Nephron (organoid): ENCODE measurements at regions not wholly inside any gene's neighbourhood (a gene's known extent, or its start where the extent isn't known, plus 50 kb on each side); places are given as distances from the start of the nearest gene placed in this dataset.

ENCODE experiments used
- H3K27ac Mint-ChIP-seq, 3 experiments: 2 replicates each; pipeline ENCODE4 v1.8.0; 2020; ENCODE audit warnings: mixed read lengths in 3 of 3, mild to moderate bottlenecking in 2 of 3, moderate library complexity in 1 of 3
- H3K27me3 Mint-ChIP-seq: 2 replicates; pipeline ENCODE4 v1.8.0; 2021; ENCODE audit warnings: low read depth, mild to moderate bottlenecking, moderate library complexity, mixed read lengths
- H3K36me3 Mint-ChIP-seq: 2 replicates; pipeline ENCODE4 v1.8.0; 2020; ENCODE audit warnings: low read depth, mixed read lengths
- H3K4me1 Mint-ChIP-seq: 2 replicates; pipeline ENCODE4 v1.8.0; 2020; ENCODE audit warnings: mixed read lengths
- H3K4me3 Mint-ChIP-seq, 3 experiments: 2 replicates each; pipeline ENCODE4 v1.8.0; 2020; ENCODE audit warnings: mild to moderate bottlenecking in 3 of 3, mixed read lengths in 3 of 3, moderate library complexity in 2 of 3
- H3K9me3 Mint-ChIP-seq: 2 replicates; pipeline ENCODE4 v1.8.0; 2020; ENCODE audit warnings: mixed read lengths
- CTCF ChIP-seq, 3 experiments: fragments of 200-600 bp; sonication (generic); IDR thresholded peaks; one replicate each; pipeline ENCODE4 v1.5.0; 2021; ENCODE audit warnings: antibody characterized with exemption in 3 of 3; ENCODE audit not compliant: unreplicated experiment in 3 of 3

GRCh38 chr7:80324032-80324431, 187.8 kb downstream of the GNAT3 start:
- Mint-ChIP-seq H3K27me3 (no peaks in the 10 kb centered on the region), H3K27ac (no peak overlapping the region), H3K36me3 (no peaks in the 10 kb centered on the region), H3K4me1 (no peaks in the 10 kb centered on the region), H3K9me3 (peaks cover 16% of the 10 kb centered on the region), H3K4me3 (no peak overlapping the region)
- no peak for TF ChIP-seq CTCF (IDR thresholded peaks at IDR 0.05; ENCODE audit: unreplicated experiment in 3 of 3)

- no peaks in the 10 kb centered on the region for H3K9me3 Mint-ChIP-seq
- no peaks in the 10 kb centered on the region for H3K4me1 Mint-ChIP-seq
- no peaks in the 10 kb centered on the region for H3K36me3 Mint-ChIP-seq
- H3K4me3 Mint-ChIP-seq = no peak overlapping the region
- H3K27ac Mint-ChIP-seq = no peak overlapping the region
- no peak for TF ChIP-seq CTCF (IDR thresholded peaks at IDR 0.05; ENCODE audit: unreplicated experiment in 3 of 3)
- H3K27me3 Mint-ChIP-seq = no peaks in the 10 kb centered on the region
These were observed 184.8 kb downstream of the GNAI1 start for GRCh38 chr7:80319461-80319860.

- no peak for TF ChIP-seq CTCF (IDR thresholded peaks at IDR 0.05; ENCODE audit: unreplicated experiment in 3 of 3)
- H3K27me3 Mint-ChIP-seq = no peaks in the 10 kb centered on the region
- H3K4me1 Mint-ChIP-seq = no peaks in the 10 kb centered on the region
- H3K27ac Mint-ChIP-seq = no peak overlapping the region
- H3K9me3 Mint-ChIP-seq = no peaks in the 10 kb centered on the region
- no peak overlapping the region for H3K4me3 Mint-ChIP-seq
- H3K36me3 Mint-ChIP-seq = no peaks in the 10 kb centered on the region
These were observed 183.4 kb downstream of the GNAI1 start for GRCh38 chr7:80318081-80318480.

GRCh38 chr7:80316811-80317210, 182.2 kb downstream of the GNAI1 start:
- no peak for TF ChIP-seq CTCF (IDR thresholded peaks at IDR 0.05; ENCODE audit: unreplicated experiment in 3 of 3)
- Mint-ChIP-seq H3K27ac (no peak overlapping the region), H3K27me3 (no peaks in the 10 kb centered on the region), H3K4me1 (peaks cover 6% of the 10 kb centered on the region), H3K36me3 (no peaks in the 10 kb centered on the region), H3K4me3 (no peak overlapping the region), H3K9me3 (no peaks in the 10 kb centered on the region)

- peaks cover 15% of the 10 kb centered on the region for H3K4me1 Mint-ChIP-seq
- H3K36me3 Mint-ChIP-seq = no peaks in the 10 kb centered on the region
- H3K9me3 Mint-ChIP-seq = no peaks in the 10 kb centered on the region
- no peak for TF ChIP-seq CTCF (IDR thresholded peaks at IDR 0.05; ENCODE audit: unreplicated experiment in 3 of 3)
- H3K27me3 Mint-ChIP-seq = no peaks in the 10 kb centered on the region
- H3K27ac Mint-ChIP-seq = no peak overlapping the region
- no peak overlapping the region for H3K4me3 Mint-ChIP-seq
These were observed 179.1 kb downstream of the GNAI1 start for GRCh38 chr7:80313716-80314115.

GRCh38 chr7:80313067-80313626, 178.5 kb downstream of the GNAI1 start:
- Mint-ChIP-seq H3K27me3 (no peaks in the 10 kb centered on the region), H3K4me1 (peaks cover 15% of the 10 kb centered on the region), H3K4me3 (no peak overlapping the region), H3K36me3 (no peaks in the 10 kb centered on the region), H3K9me3 (no peaks in the 10 kb centered on the region), H3K27ac (no peak overlapping the region)
- no peak for TF ChIP-seq CTCF (IDR thresholded peaks at IDR 0.05; ENCODE audit: unreplicated experiment in 3 of 3)
